ENCODE measurements at regions not wholly inside any gene's neighbourhood (a gene's known extent, or its start where the extent isn't known, plus 50 kb on each side); places are given as distances from the start of the nearest gene placed in this dataset.
"Not testable (repeated sequence)": the region's sequence is repeated elsewhere in the genome, so short reads cannot be mapped to it uniquely, and the experiment has no call there.

- Mint-ChIP-seq H3K27me3 (ENCODE audit: low read depth in 2 of 2) (peaks cover 24 to 28% of the 10 kb centered on the region in 2 donors), H3K36me3 (no peaks in the 10 kb centered on the region), H3K9me3 (peaks cover 4 to 5% of the 10 kb centered on the region in 2 donors), H3K4me1 (peaks cover 0 to 5% of the 10 kb centered on the region in 2 donors), H3K4me3 (no peak overlapping the region), H3K27ac (no peak overlapping the region)
- peaks cover 4% of the 10 kb centered on the region for H3K9me3 ChIP-seq (ENCODE audit: control insufficient read depth, insufficient read depth, low read length)
- H3K4me3 ChIP-seq (ENCODE audit: low read length): no peak overlapping the region
- TF ChIP-seq, protein P1, sequence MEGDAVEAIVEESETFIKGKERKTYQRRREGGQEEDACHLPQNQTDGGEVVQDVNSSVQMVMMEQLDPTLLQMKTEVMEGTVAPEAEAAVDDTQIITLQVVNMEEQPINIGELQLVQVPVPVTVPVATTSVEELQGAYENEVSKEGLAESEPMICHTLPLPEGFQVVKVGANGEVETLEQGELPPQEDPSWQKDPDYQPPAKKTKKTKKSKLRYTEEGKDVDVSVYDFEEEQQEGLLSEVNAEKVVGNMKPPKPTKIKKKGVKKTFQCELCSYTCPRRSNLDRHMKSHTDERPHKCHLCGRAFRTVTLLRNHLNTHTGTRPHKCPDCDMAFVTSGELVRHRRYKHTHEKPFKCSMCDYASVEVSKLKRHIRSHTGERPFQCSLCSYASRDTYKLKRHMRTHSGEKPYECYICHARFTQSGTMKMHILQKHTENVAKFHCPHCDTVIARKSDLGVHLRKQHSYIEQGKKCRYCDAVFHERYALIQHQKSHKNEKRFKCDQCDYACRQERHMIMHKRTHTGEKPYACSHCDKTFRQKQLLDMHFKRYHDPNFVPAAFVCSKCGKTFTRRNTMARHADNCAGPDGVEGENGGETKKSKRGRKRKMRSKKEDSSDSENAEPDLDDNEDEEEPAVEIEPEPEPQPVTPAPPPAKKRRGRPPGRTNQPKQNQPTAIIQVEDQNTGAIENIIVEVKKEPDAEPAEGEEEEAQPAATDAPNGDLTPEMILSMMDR (IDR thresholded peaks at IDR 0.05): no peak
- H3K36me3 ChIP-seq (ENCODE audit: control insufficient read depth, insufficient read depth, low read length): no peaks in the 10 kb centered on the region
- intact Hi-C loops (cut with micrococcal nuclease): no loop called here
- H3K27me3 ChIP-seq (ENCODE audit: control insufficient read depth, insufficient read depth, low read length): peaks cover 14% of the 10 kb centered on the region
- no peaks in the 10 kb centered on the region for H3K4me1 ChIP-seq (ENCODE audit: control insufficient read depth, insufficient read depth, low read length)
- H3K27ac ChIP-seq (ENCODE audit: low read length): no peak overlapping the region
- DNase-seq: no peak
- no peak for ATAC-seq
These were observed 136.0 kb downstream of the LMLN start for GRCh38 chr3:198096015-198096414.

GRCh38 chr3:198097048-198097447, 137.0 kb downstream of the LMLN start:
- TF ChIP-seq, protein P1 (IDR thresholded peaks at IDR 0.05): no peak
- H3K9me3 Mint-ChIP-seq: peaks cover 4 to 5% of the 10 kb centered on the region in 2 donors
- H3K4me1 Mint-ChIP-seq: peaks cover 0 to 5% of the 10 kb centered on the region in 2 donors
- no peak for ATAC-seq
- intact Hi-C loops (cut with micrococcal nuclease): no loop called here
- peaks cover 14% of the 10 kb centered on the region for H3K27me3 ChIP-seq (ENCODE audit: control insufficient read depth, insufficient read depth, low read length)
- no peak for DNase-seq
- H3K27ac ChIP-seq (ENCODE audit: low read length): no peak overlapping the region
- WGBS (ENCODE audit: insufficient coverage): 85% methylated on average over 7 of the region's 7 CpGs
- H3K4me1 ChIP-seq (ENCODE audit: control insufficient read depth, insufficient read depth, low read length): no peaks in the 10 kb centered on the region
- no peak overlapping the region for H3K4me3 ChIP-seq (ENCODE audit: low read length)
- peaks cover 24 to 26% of the 10 kb centered on the region in 2 donors for H3K27me3 Mint-ChIP-seq (ENCODE audit: low read depth in 2 of 2)
- no peaks in the 10 kb centered on the region for H3K36me3 Mint-ChIP-seq
- H3K36me3 ChIP-seq (ENCODE audit: control insufficient read depth, insufficient read depth, low read length): no peaks in the 10 kb centered on the region
- H3K27ac Mint-ChIP-seq: no peak overlapping the region
- peaks cover 4% of the 10 kb centered on the region for H3K9me3 ChIP-seq (ENCODE audit: control insufficient read depth, insufficient read depth, low read length)
- H3K4me3 Mint-ChIP-seq: no peak overlapping the region

DNA sequence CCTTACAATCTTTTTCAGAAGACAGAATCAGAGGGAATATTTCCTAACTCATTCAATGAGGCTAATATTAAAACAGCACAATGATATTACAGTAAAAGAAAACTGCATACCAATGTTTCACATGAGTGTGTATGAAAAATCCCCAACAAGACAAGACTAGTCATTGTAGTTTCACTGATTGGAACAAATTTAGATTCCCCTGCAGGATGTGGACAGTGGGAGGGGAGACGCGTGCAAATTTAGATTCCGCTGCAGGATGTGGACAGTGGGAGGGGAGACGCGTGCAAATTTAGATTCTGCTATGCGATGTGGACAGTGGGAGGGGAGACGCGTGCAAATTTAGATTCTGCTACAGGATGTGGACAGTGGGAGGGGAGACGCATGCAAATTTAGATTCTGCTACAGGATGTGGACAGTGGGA, 138.7 kb downstream of the LMLN start:
- H3K4me3 ChIP-seq (ENCODE audit: low read length); H3K4me1 ChIP-seq (ENCODE audit: control insufficient read depth, insufficient read depth, low read length); H3K9me3 Mint-ChIP-seq; H3K36me3 Mint-ChIP-seq; H3K4me1 Mint-ChIP-seq; H3K27ac ChIP-seq (ENCODE audit: low read length); intact Hi-C loops (cut with micrococcal nuclease); H3K36me3 ChIP-seq (ENCODE audit: control insufficient read depth, insufficient read depth, low read length): not testable (repeated sequence)
- peak in 1 of 3 donors; percentile 65 for ATAC-seq
- Mint-ChIP-seq H3K27ac (peak overlapping the region; percentile 63 to 71), H3K27me3 (ENCODE audit: low read depth in 2 of 2) (peaks cover 12 to 13% of the 10 kb centered on the region in 2 donors), H3K4me3 (peak overlapping the region; percentile 65)
- 8% methylated on average over 6 of the region's 9 CpGs for WGBS (ENCODE audit: insufficient coverage)
- peaks cover 11% of the 10 kb centered on the region for H3K9me3 ChIP-seq (ENCODE audit: control insufficient read depth, insufficient read depth, low read length)
- peaks cover 10% of the 10 kb centered on the region for H3K27me3 ChIP-seq (ENCODE audit: control insufficient read depth, insufficient read depth, low read length)
- peak in 1 of 2 donors; percentile 17 for DNase-seq

- H3K27me3 ChIP-seq (ENCODE audit: control insufficient read depth, insufficient read depth, low read length); H3K36me3 ChIP-seq (ENCODE audit: control insufficient read depth, insufficient read depth, low read length); H3K36me3 Mint-ChIP-seq; intact Hi-C loops (cut with micrococcal nuclease); DNase-seq; H3K4me3 ChIP-seq (ENCODE audit: low read length); H3K4me1 ChIP-seq (ENCODE audit: control insufficient read depth, insufficient read depth, low read length); H3K9me3 Mint-ChIP-seq; H3K4me3 Mint-ChIP-seq; H3K27ac Mint-ChIP-seq; H3K27ac ChIP-seq (ENCODE audit: low read length); H3K27me3 Mint-ChIP-seq (ENCODE audit: low read depth in 2 of 2); ATAC-seq: not testable (repeated sequence)
- WGBS (ENCODE audit: insufficient coverage): 0% methylated on average over 2 of the region's 10 CpGs
- peaks cover 8 to 15% of the 10 kb centered on the region in 2 donors for H3K4me1 Mint-ChIP-seq
- H3K9me3 ChIP-seq (ENCODE audit: control insufficient read depth, insufficient read depth, low read length): peaks cover 17% of the 10 kb centered on the region
These were observed 143.1 kb downstream of the LMLN start for GRCh38 chr3:198103070-198103469.
